Fibroblast of villous mesenchyme (primary cell): ENCODE measurements at regions not wholly inside any gene's neighbourhood (a gene's known extent, or its start where the extent isn't known, plus 50 kb on each side); places are given as distances from the start of the nearest gene placed in this dataset.
"Not testable (repeated sequence)": the region's sequence is repeated elsewhere in the genome, so short reads cannot be mapped to it uniquely, and the experiment has no call there.

Experiments used
- DNase-seq: peaks from one replicate; pipeline ENCODE4 v3.0.0-alpha.2; 2010; ENCODE audit warnings: low read depth
- H3K4me3 ChIP-seq: 2 replicates; pipeline ENCODE4 v1.5.1; 2011; ENCODE audit warnings: low read depth, mild to moderate bottlenecking, low read length
- TF ChIP-seq, protein P1 (sequence below): IDR thresholded peaks from 2 replicates; pipeline ENCODE4 v1.5.1; 2012; ENCODE audit warnings: low read depth, mild to moderate bottlenecking, low read length; ENCODE audit not compliant: insufficient read depth

DNA sequence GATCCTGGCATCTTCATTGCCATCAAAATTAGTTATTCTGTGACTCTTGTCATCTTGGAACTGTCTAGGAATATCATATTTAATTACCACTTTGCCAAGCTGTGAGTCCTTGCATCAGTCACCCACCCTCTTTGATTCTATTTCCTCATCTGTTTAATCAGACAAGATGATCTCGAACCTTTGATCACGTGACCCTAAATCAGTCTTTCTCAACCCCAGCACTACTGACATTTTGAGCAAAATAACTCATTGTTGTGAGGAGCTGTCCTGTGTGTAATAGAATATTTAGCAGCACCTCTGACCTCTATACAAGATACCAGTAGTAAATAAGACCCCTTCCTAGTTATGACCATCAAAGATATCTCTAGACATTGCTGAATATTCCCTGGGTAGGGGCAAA, 343.4 kb upstream of the ARPP21 start:
- no peak overlapping the region for H3K4me3 ChIP-seq
- no peak for DNase-seq
- TF ChIP-seq, protein P1, sequence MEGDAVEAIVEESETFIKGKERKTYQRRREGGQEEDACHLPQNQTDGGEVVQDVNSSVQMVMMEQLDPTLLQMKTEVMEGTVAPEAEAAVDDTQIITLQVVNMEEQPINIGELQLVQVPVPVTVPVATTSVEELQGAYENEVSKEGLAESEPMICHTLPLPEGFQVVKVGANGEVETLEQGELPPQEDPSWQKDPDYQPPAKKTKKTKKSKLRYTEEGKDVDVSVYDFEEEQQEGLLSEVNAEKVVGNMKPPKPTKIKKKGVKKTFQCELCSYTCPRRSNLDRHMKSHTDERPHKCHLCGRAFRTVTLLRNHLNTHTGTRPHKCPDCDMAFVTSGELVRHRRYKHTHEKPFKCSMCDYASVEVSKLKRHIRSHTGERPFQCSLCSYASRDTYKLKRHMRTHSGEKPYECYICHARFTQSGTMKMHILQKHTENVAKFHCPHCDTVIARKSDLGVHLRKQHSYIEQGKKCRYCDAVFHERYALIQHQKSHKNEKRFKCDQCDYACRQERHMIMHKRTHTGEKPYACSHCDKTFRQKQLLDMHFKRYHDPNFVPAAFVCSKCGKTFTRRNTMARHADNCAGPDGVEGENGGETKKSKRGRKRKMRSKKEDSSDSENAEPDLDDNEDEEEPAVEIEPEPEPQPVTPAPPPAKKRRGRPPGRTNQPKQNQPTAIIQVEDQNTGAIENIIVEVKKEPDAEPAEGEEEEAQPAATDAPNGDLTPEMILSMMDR: no peak

DNA sequence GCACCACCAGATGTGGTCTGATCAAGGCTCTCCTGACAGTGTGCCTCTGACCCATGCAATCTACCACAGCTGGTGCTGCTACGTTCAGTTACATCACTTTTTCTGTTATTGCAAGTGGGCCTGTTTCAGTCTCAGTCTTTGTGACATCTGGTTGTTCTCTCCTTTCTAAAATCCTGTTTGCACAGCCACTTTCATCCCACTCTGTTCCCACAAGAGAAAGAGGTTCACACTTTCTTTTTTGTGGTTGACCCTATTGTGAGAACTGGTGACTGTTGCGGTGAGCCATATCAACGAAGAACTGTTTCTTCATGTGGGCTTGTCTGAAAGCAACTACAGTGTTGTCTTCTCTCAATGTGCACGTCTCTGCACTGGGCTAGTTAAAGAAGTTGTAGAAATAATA, 342.8 kb upstream of the ARPP21 start:
- DNase-seq: no peak
- no peak overlapping the region for H3K4me3 ChIP-seq
- TF ChIP-seq, protein P1: no peak

DNA sequence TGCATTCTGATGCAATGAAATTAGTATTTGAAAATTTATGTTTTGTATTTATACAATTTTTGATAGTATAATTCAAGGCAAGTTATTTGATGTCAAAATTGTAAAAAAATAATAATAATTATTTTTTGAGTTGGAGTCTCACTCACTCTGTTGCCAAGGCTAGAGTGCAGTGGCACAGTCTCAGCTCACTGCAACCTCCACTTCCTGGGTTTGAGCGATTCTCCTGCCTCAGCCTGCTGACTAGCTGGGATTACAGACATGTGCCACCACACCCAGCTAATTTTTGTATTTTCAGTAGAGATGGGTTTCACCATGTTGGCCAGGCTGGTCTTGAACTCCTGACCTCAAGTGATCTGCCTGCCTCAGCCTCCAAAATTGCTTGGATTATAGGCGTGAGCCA, 342.4 kb upstream of the ARPP21 start:
- DNase-seq, H3K4me3 ChIP-seq: not testable (repeated sequence)

DNA sequence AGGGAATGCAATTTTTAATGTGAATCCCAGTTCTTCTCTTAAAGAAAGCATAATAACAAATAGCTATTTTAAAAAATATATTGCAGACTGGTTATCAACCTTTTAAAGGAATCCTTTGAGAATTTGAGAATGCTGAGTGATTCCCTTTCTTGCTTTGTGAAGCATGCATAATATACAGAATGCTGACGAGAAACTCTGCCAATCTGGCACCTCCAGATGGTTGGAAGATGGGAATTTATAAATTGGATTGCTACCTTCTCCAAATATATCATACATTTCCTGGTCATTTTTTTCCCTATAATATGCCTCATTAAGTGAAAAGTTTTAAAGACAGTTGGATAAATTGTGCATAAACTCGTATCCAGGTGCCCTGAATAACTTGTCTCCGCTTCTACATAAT, 333.9 kb upstream of the ARPP21 start:
- DNase-seq: no peak
- TF ChIP-seq, protein P1: no peak
- no peak overlapping the region for H3K4me3 ChIP-seq

DNA sequence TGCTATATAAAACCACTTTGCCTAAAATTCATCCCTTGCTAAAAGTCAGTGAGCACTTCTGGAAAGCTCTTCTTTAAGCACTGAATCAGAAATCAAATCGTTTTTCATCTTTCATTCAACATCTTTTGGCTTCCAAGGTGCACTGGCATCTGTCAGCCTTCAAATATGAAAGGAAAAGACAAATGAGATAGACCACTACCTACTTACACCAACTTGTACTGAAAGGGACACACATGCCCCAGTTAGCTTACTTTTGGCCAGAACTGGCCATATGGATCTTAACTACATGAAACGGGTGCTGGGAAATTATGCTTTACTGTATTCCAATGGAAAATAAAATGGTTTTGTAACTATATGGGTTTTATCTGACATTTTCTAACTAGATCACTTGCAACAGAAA, 332.0 kb upstream of the ARPP21 start:
- TF ChIP-seq, protein P1: no peak
- DNase-seq: no peak
- H3K4me3 ChIP-seq: no peak overlapping the region

DNA sequence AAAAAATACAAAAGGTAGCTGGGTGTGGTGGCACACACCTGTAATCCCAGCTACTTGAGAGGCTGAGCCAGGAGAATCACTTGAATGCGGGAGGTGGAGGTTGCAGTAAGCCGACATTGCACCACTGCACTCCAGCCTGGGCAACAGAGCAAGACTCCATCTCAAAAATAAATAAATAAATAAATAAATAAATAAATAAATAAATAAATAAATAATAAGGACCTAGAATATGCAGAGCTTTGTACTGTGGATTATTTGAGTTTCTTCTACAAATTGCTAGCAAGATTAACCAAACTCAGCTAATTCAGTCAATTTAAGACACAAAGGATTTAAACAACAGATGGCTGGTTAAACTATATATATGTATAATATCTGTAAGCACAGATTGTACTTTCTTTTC, 322.5 kb upstream of the ARPP21 start:
- H3K4me3 ChIP-seq, DNase-seq: not testable (repeated sequence)

DNA sequence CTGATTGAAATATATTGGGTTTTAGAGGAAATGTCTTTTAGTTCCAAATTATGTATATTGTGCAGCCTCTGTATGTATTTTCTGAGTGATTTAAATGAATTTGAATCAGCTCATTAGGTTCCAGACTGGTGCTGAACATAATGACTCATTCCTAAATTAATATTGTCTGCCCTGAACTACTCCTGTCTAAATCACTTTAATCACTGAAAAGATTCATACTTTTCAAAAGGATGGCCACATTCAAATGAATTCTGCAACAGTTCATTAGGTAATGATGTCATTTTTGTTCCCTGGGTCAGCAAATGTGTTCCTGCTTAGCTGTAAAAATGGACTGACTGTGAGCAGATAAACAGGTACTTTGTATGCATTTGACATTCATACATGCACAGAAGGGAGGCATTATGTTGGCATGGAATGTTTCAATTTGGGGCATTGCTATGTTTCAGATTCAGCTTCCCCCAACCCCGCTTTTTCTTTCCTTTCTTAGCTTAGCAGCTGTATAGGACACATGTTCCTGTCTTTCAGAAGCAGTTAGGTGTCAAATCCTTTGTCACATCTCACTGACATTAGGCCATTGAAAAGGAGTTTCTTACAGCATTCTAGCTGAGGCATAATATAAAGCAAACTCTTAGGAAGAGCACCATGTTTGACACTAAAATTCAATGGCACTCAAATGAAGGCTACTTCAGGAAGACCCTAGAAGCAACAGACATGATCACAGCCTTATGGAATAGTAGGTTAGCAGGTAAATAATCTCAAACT, 318.5 kb upstream of the ARPP21 start:
- TF ChIP-seq, protein P1: no peak
- DNase-seq: no peak
- no peak overlapping the region for H3K4me3 ChIP-seq

DNA sequence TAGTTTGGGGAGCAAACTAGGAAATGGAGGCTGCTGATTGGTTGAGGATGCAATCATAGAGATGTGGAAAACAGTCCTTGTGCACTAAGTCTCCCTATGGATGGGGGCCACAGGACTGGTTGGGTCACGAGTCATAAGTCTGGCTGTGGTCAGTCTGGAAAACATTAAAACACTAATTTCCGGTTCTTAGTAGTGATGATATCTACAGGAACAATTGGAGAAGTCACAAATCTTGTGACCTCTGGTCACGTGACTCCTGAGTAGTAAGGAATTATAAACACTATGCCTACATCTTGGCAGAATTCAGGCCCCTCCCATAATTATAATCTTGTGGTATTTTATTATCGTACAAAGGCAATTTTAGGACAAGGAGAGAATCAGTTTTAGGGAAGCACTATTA, 317.3 kb upstream of the ARPP21 start:
- no peak overlapping the region for H3K4me3 ChIP-seq
- TF ChIP-seq, protein P1: no peak
- no peak for DNase-seq
